SK-N-SH (cell line): ENCODE measurements at regions not wholly inside any gene's neighbourhood (a gene's known extent, or its start where the extent isn't known, plus 50 kb on each side); places are given as distances from the start of the nearest gene placed in this dataset.

Experiments
- CTCF ChIA-PET: fragments of 300-600, 350-600 bp; formaldehyde crosslinking; extraction: SDS; loops from one replicate; lab custom pipeline; 2021; lab: Yijun Ruan, JAX
- POLR2A ChIA-PET: fragments of 350-600 bp; sonication (Branson Sonifier 250); formaldehyde crosslinking; extraction: SDS; loops from one replicate; lab custom pipeline; 2020; ENCODE audit warnings: antibody characterized with exemption, inconsistent platforms; lab: Yijun Ruan, JAX
- DNase-seq: peaks from one replicate; pipeline ENCODE4 v3.0.0; 2012
- H2AFZ ChIP-seq: fragments of 200-600 bp; sonication (generic); 2 replicates; pipeline ENCODE4 v1.8.1; 2016; ENCODE audit warnings: antibody characterized with exemption, mild to moderate bottlenecking, low read depth
- H3F3A ChIP-seq: fragments of 200-600 bp; sonication (generic); replicated peaks from 2 replicates; pipeline ENCODE3; 2016; ENCODE audit warnings: antibody characterized with exemption, mild to moderate bottlenecking; ENCODE audit not compliant: insufficient read depth
- H3K27ac ChIP-seq, 2 experiments: fragments of 200-500 bp in 1 of 2; fragments of 200-600 bp in 1 of 2; sonication (Bioruptor generic) in 1 of 2; sonication (generic), shearing (Covaris generic) in 1 of 2; 2 replicates each; pipeline versions ENCODE4 v1.5.1 to v1.6.1; 2014 to 2016; ENCODE audit warnings: low read depth in 2 of 2, inconsistent platforms in 1 of 2, low read length in 1 of 2, mild to moderate bottlenecking in 1 of 2, mixed read lengths in 1 of 2
- H3K27me3 ChIP-seq: fragments of 200-600 bp; sonication (generic), shearing (Covaris generic); 2 replicates; pipeline ENCODE4 v1.6.1; 2016; ENCODE audit warnings: mixed run types; ENCODE audit not compliant: insufficient read depth
- H3K36me3 ChIP-seq, 2 experiments: fragments of 200-500 bp in 1 of 2; fragments of 200-600 bp in 1 of 2; sonication (Bioruptor generic) in 1 of 2; sonication (generic) in 1 of 2; replicated peaks in 1 of 2; 2 replicates each; pipeline versions ENCODE3 to v1.5.1; 2014 to 2016; ENCODE audit warnings: low read length in 1 of 2, mild to moderate bottlenecking in 1 of 2; ENCODE audit not compliant: insufficient read depth in 2 of 2, control insufficient read depth in 1 of 2
- H3K4me1 ChIP-seq, 2 experiments: fragments of 200-500 bp in 1 of 2; fragments of 200-600 bp in 1 of 2; sonication (Bioruptor generic) in 1 of 2; sonication (generic), shearing (Covaris generic) in 1 of 2; 2 replicates each; pipeline versions ENCODE4 v1.5.1 to v1.6.1; 2014 to 2016; ENCODE audit warnings: low read depth in 1 of 2, low read length in 1 of 2, mixed run types in 1 of 2; ENCODE audit not compliant: insufficient read depth in 2 of 2, control insufficient read depth in 1 of 2
- H3K4me2 ChIP-seq: fragments of 200-600 bp; sonication (generic), shearing (Covaris generic); 2 replicates; pipeline ENCODE4 v1.6.1; 2017; ENCODE audit warnings: mixed run types
- H3K4me3 ChIP-seq, 2 experiments: fragments of 200-500 bp in 1 of 2; fragments of 200-600 bp in 1 of 2; sonication (Bioruptor generic) in 1 of 2; sonication (generic), shearing (Covaris generic) in 1 of 2; 2 replicates each; pipeline versions ENCODE4 v1.5.1 to v1.8.1; 2014 to 2016; ENCODE audit warnings: low read depth in 2 of 2, inconsistent platforms in 1 of 2, low read length in 1 of 2, mild to moderate bottlenecking in 1 of 2, mixed read lengths in 1 of 2, moderate library complexity in 1 of 2
- H3K79me2 ChIP-seq: fragments of 200-600 bp; sonication (generic); 2 replicates; pipeline ENCODE4 v1.8.1; 2017; ENCODE audit warnings: mild to moderate bottlenecking; ENCODE audit not compliant: insufficient read depth
- H3K9ac ChIP-seq: fragments of 200-600 bp; sonication (generic); 2 replicates; pipeline ENCODE4 v1.6.1; 2017; ENCODE audit warnings: mixed run types
- H3K9me2 ChIP-seq: fragments of 200-600 bp; sonication (generic); 2 replicates; pipeline ENCODE4 v1.6.1; 2017; ENCODE audit warnings: mixed run types
- H3K9me3 ChIP-seq: fragments of 200-600 bp; sonication (generic); 2 replicates; pipeline ENCODE4 v1.6.1; 2017; ENCODE audit warnings: mixed run types, mild to moderate bottlenecking, moderate library complexity
- H4K20me1 ChIP-seq: fragments of 200-600 bp; sonication (generic); 2 replicates; pipeline ENCODE4 v1.6.1; 2017; ENCODE audit warnings: mild to moderate bottlenecking, mixed run types; ENCODE audit not compliant: insufficient read depth
- ELF1 ChIP-seq: IDR thresholded peaks from 2 replicates; pipeline ENCODE4 v1.4.0; 2012
- EZH2phosphoT487 ChIP-seq: fragments of 200-600 bp; sonication (generic); IDR thresholded peaks from 2 replicates; pipeline ENCODE4 v1.6.1; 2017; ENCODE audit warnings: low read depth, mixed run types, mild to moderate bottlenecking, antibody characterized with exemption, moderate library complexity, borderline replicate concordance
- FOSL2 ChIP-seq: IDR thresholded peaks from 2 replicates; pipeline ENCODE4 v1.4.0; 2012; ENCODE audit warnings: low read depth, mild to moderate bottlenecking, moderate library complexity, borderline replicate concordance
- FOXJ3 ChIP-seq: sonication (generic); formaldehyde crosslinking; IDR thresholded peaks from 2 replicates; pipeline ENCODE4 v1.5.1; 2020; ENCODE audit warnings: mild to moderate bottlenecking, missing genetic modification reagents
- GABPA ChIP-seq: IDR thresholded peaks from 2 replicates; pipeline ENCODE4 v1.4.0; 2012; ENCODE audit warnings: low read depth, mild to moderate bottlenecking
- JUND ChIP-seq: IDR thresholded peaks from 2 replicates; pipeline ENCODE4 v1.4.0; 2012
- POLR2AphosphoS5 ChIP-seq: IDR thresholded peaks from 2 replicates; pipeline ENCODE4 v1.6.1; 2012; ENCODE audit warnings: low read depth, low read length
- RFX5 ChIP-seq: IDR thresholded peaks from 2 replicates; pipeline ENCODE4 v1.6.1; 2012; ENCODE audit warnings: mild to moderate bottlenecking, improper control_type of control experiment, low read length
- RXRA ChIP-seq: IDR thresholded peaks from 2 replicates; pipeline ENCODE4 v1.4.0; 2012; ENCODE audit warnings: low read depth, mild to moderate bottlenecking, borderline replicate concordance
- SIN3A ChIP-seq: IDR thresholded peaks from 2 replicates; pipeline ENCODE4 v1.6.1; 2012; ENCODE audit warnings: low read depth, mild to moderate bottlenecking, low read length, moderate library complexity, borderline replicate concordance
- TAF1 ChIP-seq: IDR thresholded peaks from 2 replicates; pipeline ENCODE4 v1.6.1; 2012; ENCODE audit warnings: low read depth, mild to moderate bottlenecking, low read length, moderate library complexity, borderline replicate concordance
- TCF12 ChIP-seq: IDR thresholded peaks from 2 replicates; pipeline ENCODE4 v1.4.0; 2012
- YY1 ChIP-seq: IDR thresholded peaks from 2 replicates; pipeline ENCODE4 v1.4.0; 2012; ENCODE audit warnings: low read depth, mild to moderate bottlenecking
- WGBS: methylation state at CpG from one replicate; pipeline ENCODE4 v1.1.6; 2017; ENCODE audit warnings: low lambda C conversion rate; 5-methylcytosine and 5-hydroxymethylcytosine counted together
- TF ChIP-seq, protein P1 (sequence below): IDR thresholded peaks from 2 replicates; pipeline ENCODE4 v1.4.0; 2012; ENCODE audit warnings: low read depth, borderline replicate concordance
- TF ChIP-seq, protein P2 (sequence below): fragments of 150-350 bp; IDR thresholded peaks from 2 replicates; pipeline ENCODE4 v1.6.1; 2016; ENCODE audit warnings: mild to moderate bottlenecking, low read depth, low read length
- TF ChIP-seq, protein P3 (sequence below): fragments of 200-600 bp; sonication (generic); IDR thresholded peaks from 2 replicates; pipeline ENCODE4 v1.6.1; 2017; ENCODE audit warnings: antibody characterized with exemption, mild to moderate bottlenecking, moderate library complexity

DNA sequence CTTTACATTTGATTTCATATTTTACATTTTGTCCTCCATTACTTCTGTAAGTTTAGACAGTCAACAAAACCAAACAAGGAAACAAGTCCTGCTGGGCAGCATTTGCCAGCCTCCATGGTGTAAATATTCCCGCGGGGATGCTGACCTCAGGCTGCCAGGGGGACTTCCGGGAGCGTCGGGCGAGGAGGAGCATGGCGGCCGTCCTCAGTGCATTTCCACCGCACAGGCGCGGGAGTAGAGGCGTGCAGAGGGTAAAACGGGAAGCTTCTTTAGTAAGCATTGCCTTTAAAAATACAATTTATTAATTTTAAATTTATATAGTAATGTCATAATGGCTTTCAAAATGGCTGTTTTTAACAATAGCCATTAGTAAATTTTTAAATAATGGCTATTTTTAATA is 385.3 kb upstream of the IRX4 start:
- no peak overlapping the region for H3K9ac ChIP-seq
- no peaks in the 10 kb centered on the region for H3K4me1 ChIP-seq
- H2AFZ ChIP-seq: no peak overlapping the region
- no peaks in the 10 kb centered on the region for H4K20me1 ChIP-seq
- no peak overlapping the region for H3K4me2 ChIP-seq
- no peak overlapping the region for H3K27ac ChIP-seq
- no peak overlapping the region for H3K4me3 ChIP-seq
- no peaks in the 10 kb centered on the region for H3K79me2 ChIP-seq
- CTCF ChIA-PET: no interaction called here
- TF ChIP-seq SIN3A: no peak
- TF ChIP-seq RXRA: no peak
- no peak for TF ChIP-seq ELF1
- TF ChIP-seq, protein P1, sequence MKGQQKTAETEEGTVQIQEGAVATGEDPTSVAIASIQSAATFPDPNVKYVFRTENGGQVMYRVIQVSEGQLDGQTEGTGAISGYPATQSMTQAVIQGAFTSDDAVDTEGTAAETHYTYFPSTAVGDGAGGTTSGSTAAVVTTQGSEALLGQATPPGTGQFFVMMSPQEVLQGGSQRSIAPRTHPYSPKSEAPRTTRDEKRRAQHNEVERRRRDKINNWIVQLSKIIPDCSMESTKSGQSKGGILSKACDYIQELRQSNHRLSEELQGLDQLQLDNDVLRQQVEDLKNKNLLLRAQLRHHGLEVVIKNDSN: no peak
- TF ChIP-seq GABPA: no peak
- TF ChIP-seq FOSL2: no peak
- TF ChIP-seq, protein P2, sequence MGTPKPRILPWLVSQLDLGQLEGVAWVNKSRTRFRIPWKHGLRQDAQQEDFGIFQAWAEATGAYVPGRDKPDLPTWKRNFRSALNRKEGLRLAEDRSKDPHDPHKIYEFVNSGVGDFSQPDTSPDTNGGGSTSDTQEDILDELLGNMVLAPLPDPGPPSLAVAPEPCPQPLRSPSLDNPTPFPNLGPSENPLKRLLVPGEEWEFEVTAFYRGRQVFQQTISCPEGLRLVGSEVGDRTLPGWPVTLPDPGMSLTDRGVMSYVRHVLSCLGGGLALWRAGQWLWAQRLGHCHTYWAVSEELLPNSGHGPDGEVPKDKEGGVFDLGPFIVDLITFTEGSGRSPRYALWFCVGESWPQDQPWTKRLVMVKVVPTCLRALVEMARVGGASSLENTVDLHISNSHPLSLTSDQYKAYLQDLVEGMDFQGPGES: no peak
- TF ChIP-seq TAF1: no peak
- TF ChIP-seq TCF12: no peak
- TF ChIP-seq FOXJ3 (CRISPR knock-in tag): no peak
- TF ChIP-seq EZH2phosphoT487: no peak
- TF ChIP-seq, all 33 proteins: peak for 0
- Histone ChIP-seq H3K9me3 (no peaks in the 10 kb centered on the region), H3F3A (no peaks in the 10 kb centered on the region), H3K9me2 (no peaks in the 10 kb centered on the region), H3K36me3 (no peaks in the 10 kb centered on the region), H3K27me3 (peaks cover 6% of the 10 kb centered on the region; the same call in 1 of the 2 replicates)
- POLR2A ChIA-PET: no interaction called here
- 28% methylated on average over 13 of the region's 13 CpGs for WGBS
- no peak for DNase-seq

DNA sequence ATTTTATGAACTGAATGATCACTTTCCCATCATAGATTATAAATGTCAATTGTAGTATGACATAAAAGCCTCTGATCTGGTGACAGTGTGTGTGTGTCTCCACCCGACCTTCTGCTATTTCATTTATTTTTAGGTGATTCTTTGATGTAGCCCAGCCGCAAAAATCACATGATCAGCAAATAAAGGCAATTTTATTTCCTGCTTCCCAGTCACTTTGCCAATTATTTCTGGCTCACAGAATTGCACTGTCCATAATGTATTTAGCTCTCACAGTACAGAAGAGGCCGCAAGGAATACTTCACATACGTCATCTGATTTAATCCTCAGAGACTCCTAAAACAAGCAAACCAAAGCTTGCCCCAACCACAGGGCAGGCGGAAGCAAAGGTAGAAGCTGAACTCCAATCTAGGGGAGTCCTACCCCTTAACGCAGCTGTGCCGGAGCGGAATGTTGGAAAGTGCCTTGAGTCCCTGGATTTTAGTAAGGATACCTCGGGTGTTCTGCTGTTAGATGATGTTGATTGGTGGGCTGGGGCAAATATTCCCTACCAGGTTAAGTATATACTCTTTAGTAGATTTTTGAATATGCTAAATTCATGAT is 384.0 kb upstream of the IRX4 start:
- Histone ChIP-seq H3K79me2 (no peaks in the 10 kb centered on the region), H2AFZ (no peak overlapping the region), H3K9ac (no peak overlapping the region), H3K9me3 (no peaks in the 10 kb centered on the region), H3K36me3 (no peaks in the 10 kb centered on the region), H3K27ac (no peak overlapping the region), H3K9me2 (no peaks in the 10 kb centered on the region), H3K4me1 (no peaks in the 10 kb centered on the region), H3F3A (no peaks in the 10 kb centered on the region), H3K4me3 (no peak overlapping the region), H3K27me3 (peaks cover 15% of the 10 kb centered on the region; the same call in 1 of the 2 replicates), H4K20me1 (no peaks in the 10 kb centered on the region), H3K4me2 (no peak overlapping the region)
- DNase-seq: no peak
- POLR2A ChIA-PET: no interaction called here
- CTCF ChIA-PET: no interaction called here
- WGBS: 17% methylated on average over 9 of the region's 9 CpGs
- TF ChIP-seq SIN3A (no peak), FOXJ3 (CRISPR knock-in tag) (no peak), RFX5 (no peak), YY1 (no peak), TAF1 (no peak), POLR2AphosphoS5 (no peak), JUND (no peak)
- TF ChIP-seq, protein P3, sequence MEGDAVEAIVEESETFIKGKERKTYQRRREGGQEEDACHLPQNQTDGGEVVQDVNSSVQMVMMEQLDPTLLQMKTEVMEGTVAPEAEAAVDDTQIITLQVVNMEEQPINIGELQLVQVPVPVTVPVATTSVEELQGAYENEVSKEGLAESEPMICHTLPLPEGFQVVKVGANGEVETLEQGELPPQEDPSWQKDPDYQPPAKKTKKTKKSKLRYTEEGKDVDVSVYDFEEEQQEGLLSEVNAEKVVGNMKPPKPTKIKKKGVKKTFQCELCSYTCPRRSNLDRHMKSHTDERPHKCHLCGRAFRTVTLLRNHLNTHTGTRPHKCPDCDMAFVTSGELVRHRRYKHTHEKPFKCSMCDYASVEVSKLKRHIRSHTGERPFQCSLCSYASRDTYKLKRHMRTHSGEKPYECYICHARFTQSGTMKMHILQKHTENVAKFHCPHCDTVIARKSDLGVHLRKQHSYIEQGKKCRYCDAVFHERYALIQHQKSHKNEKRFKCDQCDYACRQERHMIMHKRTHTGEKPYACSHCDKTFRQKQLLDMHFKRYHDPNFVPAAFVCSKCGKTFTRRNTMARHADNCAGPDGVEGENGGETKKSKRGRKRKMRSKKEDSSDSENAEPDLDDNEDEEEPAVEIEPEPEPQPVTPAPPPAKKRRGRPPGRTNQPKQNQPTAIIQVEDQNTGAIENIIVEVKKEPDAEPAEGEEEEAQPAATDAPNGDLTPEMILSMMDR: no peak
- TF ChIP-seq, all 33 proteins: peak for 0
